Trophoblast cell (in vitro differentiated cells and primary cell): ENCODE measurements at regions not wholly inside any gene's neighbourhood (a gene's known extent, or its start where the extent isn't known, plus 50 kb on each side); places are given as distances from the start of the nearest gene placed in this dataset.

Experiments
- DNase-seq, 2 donors: peaks; one replicate each; pipeline ENCODE4 v3.0.0-alpha.2; 2016
- H2AFZ ChIP-seq: 2 replicates; pipeline ENCODE4 v1.6.1; 2013; ENCODE audit warnings: low read length, moderate library complexity, mild to moderate bottlenecking; ENCODE audit not compliant: insufficient read depth, poor library complexity
- H2AK5ac ChIP-seq: 2 replicates; pipeline ENCODE4 v1.6.1; 2013; ENCODE audit warnings: mild to moderate bottlenecking, low read length
- H2BK120ac ChIP-seq: 2 replicates; pipeline ENCODE4 v1.6.1; 2013; ENCODE audit warnings: low read length, mild to moderate bottlenecking, moderate library complexity; ENCODE audit not compliant: insufficient read depth, poor library complexity
- H2BK12ac ChIP-seq: 2 replicates; pipeline ENCODE4 v1.6.1; 2013; ENCODE audit warnings: mild to moderate bottlenecking, low read length, moderate library complexity
- H2BK5ac ChIP-seq: 2 replicates; pipeline ENCODE4 v1.6.1; 2013; ENCODE audit warnings: low read length, low read depth, moderate library complexity, mild to moderate bottlenecking; ENCODE audit not compliant: poor library complexity
- H3K14ac ChIP-seq: 2 replicates; pipeline ENCODE4 v1.6.1; 2013; ENCODE audit warnings: mild to moderate bottlenecking, low read length
- H3K18ac ChIP-seq: 2 replicates; pipeline ENCODE4 v1.6.1; 2013; ENCODE audit warnings: mild to moderate bottlenecking, low read length
- H3K23ac ChIP-seq: 2 replicates; pipeline ENCODE4 v1.6.1; 2013; ENCODE audit warnings: low read length
- H3K27ac ChIP-seq: 2 replicates; pipeline ENCODE4 v1.5.1; 2013; ENCODE audit warnings: low read depth, mild to moderate bottlenecking, inconsistent platforms, low read length, moderate library complexity
- H3K27me3 ChIP-seq: 2 replicates; pipeline ENCODE4 v1.6.1; 2013; ENCODE audit warnings: inconsistent platforms, mild to moderate bottlenecking, low read length, moderate library complexity; ENCODE audit not compliant: insufficient read depth
- H3K36me3 ChIP-seq, 2 experiments: 1 replicate in 1 of 2; 2 replicates in 1 of 2; pipeline ENCODE4 v1.6.1; 2013; ENCODE audit warnings: low read length in 2 of 2, mild to moderate bottlenecking in 2 of 2, moderate library complexity in 1 of 2; ENCODE audit not compliant: insufficient read depth in 2 of 2, control insufficient read depth in 1 of 2
- H3K4ac ChIP-seq: 2 replicates; pipeline ENCODE4 v1.6.1; 2013; ENCODE audit warnings: low read depth, mild to moderate bottlenecking, low read length, moderate library complexity
- H3K4me1 ChIP-seq, 2 experiments: 1 replicate in 1 of 2; 2 replicates in 1 of 2; pipeline ENCODE4 v1.6.1; 2013; ENCODE audit warnings: low read length in 2 of 2, mild to moderate bottlenecking in 2 of 2, moderate library complexity in 1 of 2; ENCODE audit not compliant: insufficient read depth in 2 of 2, control insufficient read depth in 1 of 2
- H3K4me2 ChIP-seq: 2 replicates; pipeline ENCODE4 v1.6.1; 2013; ENCODE audit warnings: inconsistent platforms, mild to moderate bottlenecking, low read length, moderate library complexity
- H3K4me3 ChIP-seq: 2 replicates; pipeline ENCODE4 v1.5.1; 2013; ENCODE audit warnings: mild to moderate bottlenecking, low read depth, low read length, inconsistent platforms
- H3K79me1 ChIP-seq: one replicate; pipeline ENCODE4 v1.6.1; 2013; ENCODE audit warnings: low read length
- H3K79me2 ChIP-seq: 2 replicates; pipeline ENCODE4 v1.6.1; 2013; ENCODE audit warnings: low read length, mild to moderate bottlenecking; ENCODE audit not compliant: control insufficient read depth, insufficient read depth, poor library complexity
- H3K9ac ChIP-seq: 2 replicates; pipeline ENCODE4 v1.6.1; 2013; ENCODE audit warnings: mild to moderate bottlenecking, low read length
- H3K9me3 ChIP-seq: 2 replicates; pipeline ENCODE4 v1.6.1; 2013; ENCODE audit warnings: low read depth, mild to moderate bottlenecking, control low read depth, inconsistent platforms, low read length; ENCODE audit not compliant: insufficient read depth
- H4K12ac ChIP-seq: 2 replicates; pipeline ENCODE4 v1.6.1; 2013; ENCODE audit warnings: low read depth, mild to moderate bottlenecking, low read length, moderate library complexity
- H4K8ac ChIP-seq: 2 replicates; pipeline ENCODE4 v1.6.1; 2013; ENCODE audit warnings: low read depth, mild to moderate bottlenecking, low read length, moderate library complexity
- H4K91ac ChIP-seq: one replicate; pipeline ENCODE4 v1.6.1; 2013; ENCODE audit warnings: low read depth, mild to moderate bottlenecking, low read length, moderate library complexity
- WGBS: extraction: QIAGEN DNeasy Blood & Tissue Kit; methylation state at CpG from one replicate; pipeline ENCODE4 v1.1.7; 2013; ENCODE audit warnings: missing lambda C conversion rate; ENCODE audit not compliant: insufficient read length, insufficient coverage; ENCODE audit errors: extremely low coverage; 5-methylcytosine and 5-hydroxymethylcytosine counted together

DNA sequence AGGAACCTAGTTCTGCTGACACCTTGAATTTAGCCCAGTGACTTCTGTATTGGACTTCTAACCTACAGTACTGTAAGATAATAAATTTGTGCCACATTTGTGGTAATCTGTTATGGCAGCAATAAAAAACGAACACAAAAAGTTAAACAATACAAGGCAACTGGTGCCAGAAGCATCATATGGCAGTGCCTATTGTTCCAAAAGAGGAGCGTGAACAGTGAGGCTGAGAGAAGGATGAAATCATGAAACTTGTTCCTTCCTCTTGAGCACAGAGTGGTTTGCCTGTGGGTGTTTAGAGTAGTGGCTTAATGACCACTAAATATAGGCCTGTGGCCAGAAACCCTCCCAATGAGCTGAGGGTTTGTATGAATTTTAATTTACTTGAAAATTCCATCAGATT, 69.7 kb upstream of the PGRMC2 start:
- Histone ChIP-seq H3K79me2 (peaks cover 2% of the 10 kb centered on the region), H3K4me1 (peaks cover 11 to 29% of the 10 kb centered on the region in 2 experiments), H4K12ac (no peak overlapping the region), H3K9me3 (no peaks in the 10 kb centered on the region), H3K9ac (no peak overlapping the region), H3K27me3 (no peaks in the 10 kb centered on the region), H3K23ac (no peak overlapping the region), H2AFZ (no peak overlapping the region), H3K79me1 (peaks cover 39% of the 10 kb centered on the region), H3K27ac (peak overlapping the region; percentile 95), H3K36me3 (no peaks in the 10 kb centered on the region), H3K14ac (peak overlapping the region; percentile 91), H2AK5ac (peak overlapping the region; percentile 64), H3K18ac (no peak overlapping the region), H4K8ac (peak overlapping the region; percentile 62), H2BK12ac (peak overlapping the region; percentile 78), H3K4ac (no peak overlapping the region), H3K4me3 (no peak overlapping the region), H3K4me2 (no peak overlapping the region), H2BK5ac (peak overlapping the region; percentile 74), H4K91ac (peak overlapping the region; percentile 91), H2BK120ac (peak overlapping the region; percentile 89)
- DNase-seq: no peak
- WGBS: no CpG with 5 or more reads among the region's 2 CpGs

DNA sequence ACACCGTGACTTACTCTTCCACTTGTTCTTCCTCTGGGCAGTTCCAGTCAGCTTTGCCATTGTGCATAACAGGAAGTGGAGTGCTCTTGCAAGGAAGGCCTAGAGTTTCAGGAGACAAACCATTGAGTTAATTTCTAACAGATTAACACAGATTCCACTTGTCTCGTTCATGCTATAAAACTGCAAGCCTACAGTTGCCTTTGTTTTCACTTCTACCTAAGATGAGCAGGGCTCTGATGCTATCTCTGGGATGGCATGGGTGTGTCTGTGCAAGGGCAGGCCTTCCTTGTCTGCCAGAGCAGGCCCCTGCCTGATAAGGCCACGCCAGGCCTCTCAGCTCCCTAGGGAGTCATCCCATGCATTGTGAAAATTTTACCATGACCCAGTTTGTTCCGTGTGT, 67.7 kb upstream of the PGRMC2 start:
- H3K79me1 ChIP-seq: peaks cover 49% of the 10 kb centered on the region
- H2BK5ac ChIP-seq: peak overlapping the region; percentile 60
- H3K36me3 ChIP-seq: no peaks in the 10 kb centered on the region
- peak overlapping the region; percentile 91 for H4K91ac ChIP-seq
- DNase-seq: peak in 1 of 2 donors; percentile 10
- H3K4ac ChIP-seq: peak overlapping the region; percentile 77
- no peak overlapping the region for H3K23ac ChIP-seq
- H3K9me3 ChIP-seq: peaks cover 1% of the 10 kb centered on the region
- H3K4me1 ChIP-seq: peaks cover 11 to 29% of the 10 kb centered on the region in 2 experiments
- H2AK5ac ChIP-seq: peak overlapping the region; percentile 34
- H3K4me2 ChIP-seq: no peak overlapping the region
- H3K27me3 ChIP-seq: no peaks in the 10 kb centered on the region
- WGBS: no CpG with 5 or more reads among the region's 4 CpGs
- no peak overlapping the region for H4K12ac ChIP-seq
- H2BK120ac ChIP-seq: peak overlapping the region; percentile 91
- H2BK12ac ChIP-seq: peak overlapping the region; percentile 81
- H4K8ac ChIP-seq: peak overlapping the region; percentile 63
- H2AFZ ChIP-seq: no peak overlapping the region
- peaks cover 2% of the 10 kb centered on the region for H3K79me2 ChIP-seq
- H3K18ac ChIP-seq: peak overlapping the region; percentile 76
- peak overlapping the region; percentile 92 for H3K27ac ChIP-seq
- peak overlapping the region; percentile 59 for H3K14ac ChIP-seq
- H3K9ac ChIP-seq: no peak overlapping the region
- H3K4me3 ChIP-seq: no peak overlapping the region

DNA sequence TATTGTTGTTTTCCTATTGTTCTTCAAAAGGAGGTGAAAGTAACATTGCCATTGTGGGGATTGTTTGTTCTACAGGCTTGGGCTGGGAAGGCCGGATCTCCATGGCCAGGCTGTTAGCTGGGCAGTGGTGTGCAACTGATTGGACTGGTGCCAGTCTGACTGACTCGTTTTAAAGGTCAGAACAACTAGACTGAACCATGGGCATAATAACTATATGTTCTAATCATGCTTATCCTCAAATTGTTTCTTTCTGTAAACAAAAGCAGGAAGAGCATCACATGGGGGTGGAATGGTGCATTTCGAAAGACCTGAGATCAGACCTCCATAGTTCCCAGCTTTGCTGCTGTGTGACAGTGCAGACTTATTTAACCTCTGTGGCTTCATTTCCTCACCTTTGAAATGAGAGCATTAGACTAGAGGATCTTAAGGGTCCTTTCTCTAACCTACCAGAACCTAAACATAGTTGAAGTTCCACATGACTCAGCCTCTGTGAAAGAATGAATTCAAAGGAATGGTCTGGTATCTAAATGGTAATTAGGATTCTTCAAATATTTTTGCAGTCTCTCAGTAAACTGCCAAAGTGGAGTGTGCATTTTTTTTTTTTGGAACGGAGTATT, 66.7 kb upstream of the PGRMC2 start:
- H3K23ac ChIP-seq: no peak overlapping the region
- H3K18ac ChIP-seq: no peak overlapping the region
- H3K36me3 ChIP-seq: no peaks in the 10 kb centered on the region
- no peak overlapping the region for H4K12ac ChIP-seq
- peaks cover 1% of the 10 kb centered on the region for H3K9me3 ChIP-seq
- H3K27me3 ChIP-seq: no peaks in the 10 kb centered on the region
- H4K8ac ChIP-seq: peak overlapping the region; percentile 34
- H2BK5ac ChIP-seq: peak overlapping the region; percentile 71
- no CpG with 5 or more reads among the region's 4 CpGs for WGBS
- no peak overlapping the region for H3K4me2 ChIP-seq
- H2BK12ac ChIP-seq: peak overlapping the region; percentile 58
- no peak overlapping the region for H3K4me3 ChIP-seq
- no peak overlapping the region for H2AFZ ChIP-seq
- peaks cover 2% of the 10 kb centered on the region for H3K79me2 ChIP-seq
- H3K4ac ChIP-seq: no peak overlapping the region
- H3K79me1 ChIP-seq: peaks cover 53% of the 10 kb centered on the region
- peaks cover 11 to 31% of the 10 kb centered on the region in 2 experiments for H3K4me1 ChIP-seq
- H2AK5ac ChIP-seq: no peak overlapping the region
- H3K14ac ChIP-seq: peak overlapping the region; percentile 75
- H3K9ac ChIP-seq: no peak overlapping the region
- H3K27ac ChIP-seq: peak overlapping the region; percentile 94
- peak overlapping the region; percentile 67 for H2BK120ac ChIP-seq
- peak; percentile 93 to 96 for DNase-seq
- peak overlapping the region; percentile 62 for H4K91ac ChIP-seq

DNA sequence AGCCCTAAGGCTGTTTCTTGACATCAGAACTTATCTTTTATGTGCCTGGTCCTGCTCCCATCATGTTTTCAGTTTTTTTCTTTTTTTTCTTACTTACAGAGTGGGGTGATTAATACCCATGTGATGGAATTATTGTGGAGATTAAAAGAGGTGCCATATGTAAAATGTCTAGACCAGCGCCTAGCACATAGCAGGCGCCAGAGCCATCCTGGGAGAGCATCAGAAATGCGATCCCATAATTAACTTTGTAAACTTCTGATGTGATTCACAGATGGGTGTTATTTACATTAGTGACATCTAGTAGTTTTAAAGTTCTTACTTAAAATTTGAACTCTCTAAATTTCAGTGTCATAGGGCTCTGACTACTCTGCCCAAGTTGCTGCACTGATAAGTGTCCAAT, 66.2 kb upstream of the PGRMC2 start:
- H3K4me2 ChIP-seq: no peak overlapping the region
- no peaks in the 10 kb centered on the region for H3K27me3 ChIP-seq
- H3K27ac ChIP-seq: peak overlapping the region; percentile 94
- H3K18ac ChIP-seq: no peak overlapping the region
- peaks cover 2% of the 10 kb centered on the region for H3K79me2 ChIP-seq
- peaks cover 1% of the 10 kb centered on the region for H3K9me3 ChIP-seq
- H2AK5ac ChIP-seq: no peak overlapping the region
- peak in 1 of 2 donors; percentile 26 for DNase-seq
- no peaks in the 10 kb centered on the region for H3K36me3 ChIP-seq
- peak overlapping the region; percentile 91 for H2BK12ac ChIP-seq
- H4K8ac ChIP-seq: no peak overlapping the region
- H3K4ac ChIP-seq: no peak overlapping the region
- no CpG with 5 or more reads among the region's 3 CpGs for WGBS
- no peak overlapping the region for H3K9ac ChIP-seq
- peak overlapping the region; percentile 77 for H2BK120ac ChIP-seq
- H3K79me1 ChIP-seq: peaks cover 51% of the 10 kb centered on the region
- no peak overlapping the region for H3K4me3 ChIP-seq
- H2AFZ ChIP-seq: no peak overlapping the region
- H4K12ac ChIP-seq: no peak overlapping the region
- no peak overlapping the region for H3K23ac ChIP-seq
- peak overlapping the region; percentile 68 for H3K14ac ChIP-seq
- H3K4me1 ChIP-seq: peaks cover 11 to 31% of the 10 kb centered on the region in 2 experiments
- peak overlapping the region; percentile 87 for H2BK5ac ChIP-seq
- peak overlapping the region; percentile 79 for H4K91ac ChIP-seq
